ENCODE measurements at regions not wholly inside any gene's neighbourhood (a gene's known extent, or its start where the extent isn't known, plus 50 kb on each side); places are given as distances from the start of the nearest gene placed in this dataset.

GRCh38 chr3:144033240-144033589, 61.6 kb downstream of the DIPK2A start:
- no peak for DNase-seq (ENCODE audit: low read depth, low spot score)
- H3K27ac ChIP-seq (ENCODE audit: control insufficient read depth, insufficient read depth, low read length) = no peak overlapping the region
- H3K27me3 ChIP-seq (ENCODE audit: control insufficient read depth, extremely low read depth, insufficient read depth, low read length) = no peaks in the 10 kb centered on the region
- FAIRE-seq = no peak
- H4K20me1 ChIP-seq (ENCODE audit: control insufficient read depth, extremely low read depth, insufficient read depth, low read length) = no peaks in the 10 kb centered on the region
- H3K4me2 ChIP-seq (ENCODE audit: control insufficient read depth, extremely low read depth, insufficient read depth, low read depth, low read length) = no peak overlapping the region
- no peaks in the 10 kb centered on the region for H3K9me1 ChIP-seq (ENCODE audit: control insufficient read depth, extremely low read depth, insufficient read depth, low read length)
- dilution Hi-C loops (cut with MboI; ENCODE audit: extremely low pct_ligation_motif_present, low sequenced_read_pairs) = no loop called here
- H3K4me3 ChIP-seq (ENCODE audit: control insufficient read depth in 2 of 3, extremely low read depth in 1 of 3, insufficient read depth in 2 of 3, low read depth in 1 of 3, low read length in 3 of 3) = no peak overlapping the region
- no peaks in the 10 kb centered on the region for H3K36me3 ChIP-seq (ENCODE audit: control insufficient read depth in 2 of 2, extremely low read depth in 1 of 2, insufficient read depth in 2 of 2, low read length in 2 of 2)
- TF ChIP-seq EZH2 (IDR thresholded peaks at IDR 0.05; ENCODE audit: low read length) (no peak), CTCF (optimal IDR thresholded peaks at IDR 0.05 in 1 of 3, IDR thresholded peaks at IDR 0.05 in 1 of 3, conservative IDR thresholded peaks at IDR 0.05 in 1 of 3; ENCODE audit: extremely low read depth in 1 of 3, insufficient read depth in 2 of 3, low read length in 3 of 3) (no peak)
- H3K4me1 ChIP-seq (ENCODE audit: control insufficient read depth, extremely low read depth, insufficient read depth, low read length) = peaks cover 6% of the 10 kb centered on the region
- no peaks in the 10 kb centered on the region for H3K79me2 ChIP-seq (ENCODE audit: control insufficient read depth, insufficient read depth, low read length)
- no peak overlapping the region for H2AFZ ChIP-seq (ENCODE audit: control insufficient read depth, low read length)
- no peak overlapping the region for H3K9ac ChIP-seq (ENCODE audit: control insufficient read depth, extremely low read depth, insufficient read depth, low read length)
- H3K9me3 ChIP-seq (ENCODE audit: control insufficient read depth, low read depth, low read length) = no peaks in the 10 kb centered on the region

- H4K20me1 ChIP-seq (ENCODE audit: control insufficient read depth, extremely low read depth, insufficient read depth, low read length) = no peaks in the 10 kb centered on the region
- no peak overlapping the region for H3K9ac ChIP-seq (ENCODE audit: control insufficient read depth, extremely low read depth, insufficient read depth, low read length)
- H3K36me3 ChIP-seq (ENCODE audit: control insufficient read depth in 2 of 2, extremely low read depth in 1 of 2, insufficient read depth in 2 of 2, low read length in 2 of 2) = no peaks in the 10 kb centered on the region
- TF ChIP-seq EZH2 (IDR thresholded peaks at IDR 0.05; ENCODE audit: low read length) (no peak), CTCF (optimal IDR thresholded peaks at IDR 0.05 in 1 of 3, IDR thresholded peaks at IDR 0.05 in 1 of 3, conservative IDR thresholded peaks at IDR 0.05 in 1 of 3; ENCODE audit: extremely low read depth in 1 of 3, insufficient read depth in 2 of 3, low read length in 3 of 3) (no peak)
- DNase-seq (ENCODE audit: low read depth, low spot score) (no peak), FAIRE-seq (no peak)
- no peak overlapping the region for H3K4me3 ChIP-seq (ENCODE audit: control insufficient read depth in 2 of 3, extremely low read depth in 1 of 3, insufficient read depth in 2 of 3, low read depth in 1 of 3, low read length in 3 of 3)
- no peak overlapping the region for H3K27ac ChIP-seq (ENCODE audit: control insufficient read depth, insufficient read depth, low read length)
- H3K4me1 ChIP-seq (ENCODE audit: control insufficient read depth, extremely low read depth, insufficient read depth, low read length) = peaks cover 6% of the 10 kb centered on the region
- no peak overlapping the region for H2AFZ ChIP-seq (ENCODE audit: control insufficient read depth, low read length)
- no peaks in the 10 kb centered on the region for H3K9me3 ChIP-seq (ENCODE audit: control insufficient read depth, low read depth, low read length)
- H3K4me2 ChIP-seq (ENCODE audit: control insufficient read depth, extremely low read depth, insufficient read depth, low read depth, low read length) = no peak overlapping the region
- no peaks in the 10 kb centered on the region for H3K27me3 ChIP-seq (ENCODE audit: control insufficient read depth, extremely low read depth, insufficient read depth, low read length)
- dilution Hi-C loops (cut with MboI; ENCODE audit: extremely low pct_ligation_motif_present, low sequenced_read_pairs) = no loop called here
- H3K79me2 ChIP-seq (ENCODE audit: control insufficient read depth, insufficient read depth, low read length) = no peaks in the 10 kb centered on the region
- no peaks in the 10 kb centered on the region for H3K9me1 ChIP-seq (ENCODE audit: control insufficient read depth, extremely low read depth, insufficient read depth, low read length)
These were observed 62.2 kb downstream of the DIPK2A start for GRCh38 chr3:144033863-144034262.
